ENCODE measurements at regions not wholly inside any gene's neighbourhood (a gene's known extent, or its start where the extent isn't known, plus 50 kb on each side); places are given as distances from the start of the nearest gene placed in this dataset.

DNA sequence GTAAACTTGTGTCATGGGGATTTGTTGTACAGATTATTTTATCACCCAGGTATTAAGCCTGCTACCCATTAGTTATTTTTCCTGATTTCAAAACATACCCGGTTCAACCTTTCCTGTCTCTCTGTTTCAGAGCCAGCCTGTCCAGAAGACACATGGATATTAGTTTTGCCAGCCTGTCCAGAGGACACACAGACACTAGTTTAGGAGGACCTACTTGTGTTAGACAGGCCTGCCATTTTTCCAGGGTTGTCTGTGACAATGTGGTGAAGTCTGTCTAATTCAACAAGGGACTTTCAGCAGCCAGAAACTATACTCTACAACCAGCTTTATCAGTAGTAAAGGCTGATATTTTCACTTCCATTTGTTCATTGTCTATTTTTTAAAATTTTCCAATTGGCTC, 56.1 kb upstream of the DCC start:
- TF ChIP-seq, protein P1, sequence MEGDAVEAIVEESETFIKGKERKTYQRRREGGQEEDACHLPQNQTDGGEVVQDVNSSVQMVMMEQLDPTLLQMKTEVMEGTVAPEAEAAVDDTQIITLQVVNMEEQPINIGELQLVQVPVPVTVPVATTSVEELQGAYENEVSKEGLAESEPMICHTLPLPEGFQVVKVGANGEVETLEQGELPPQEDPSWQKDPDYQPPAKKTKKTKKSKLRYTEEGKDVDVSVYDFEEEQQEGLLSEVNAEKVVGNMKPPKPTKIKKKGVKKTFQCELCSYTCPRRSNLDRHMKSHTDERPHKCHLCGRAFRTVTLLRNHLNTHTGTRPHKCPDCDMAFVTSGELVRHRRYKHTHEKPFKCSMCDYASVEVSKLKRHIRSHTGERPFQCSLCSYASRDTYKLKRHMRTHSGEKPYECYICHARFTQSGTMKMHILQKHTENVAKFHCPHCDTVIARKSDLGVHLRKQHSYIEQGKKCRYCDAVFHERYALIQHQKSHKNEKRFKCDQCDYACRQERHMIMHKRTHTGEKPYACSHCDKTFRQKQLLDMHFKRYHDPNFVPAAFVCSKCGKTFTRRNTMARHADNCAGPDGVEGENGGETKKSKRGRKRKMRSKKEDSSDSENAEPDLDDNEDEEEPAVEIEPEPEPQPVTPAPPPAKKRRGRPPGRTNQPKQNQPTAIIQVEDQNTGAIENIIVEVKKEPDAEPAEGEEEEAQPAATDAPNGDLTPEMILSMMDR (conservative IDR thresholded peaks at IDR 0.05; ENCODE audit: low read depth, low read length), result no peak
- no peak for TF ChIP-seq EZH2 (IDR thresholded peaks at IDR 0.05; ENCODE audit: borderline replicate concordance, low read depth, low read length, poor library complexity, severe bottlenecking)
- CTCF ChIA-PET, result no interaction called here

DNA sequence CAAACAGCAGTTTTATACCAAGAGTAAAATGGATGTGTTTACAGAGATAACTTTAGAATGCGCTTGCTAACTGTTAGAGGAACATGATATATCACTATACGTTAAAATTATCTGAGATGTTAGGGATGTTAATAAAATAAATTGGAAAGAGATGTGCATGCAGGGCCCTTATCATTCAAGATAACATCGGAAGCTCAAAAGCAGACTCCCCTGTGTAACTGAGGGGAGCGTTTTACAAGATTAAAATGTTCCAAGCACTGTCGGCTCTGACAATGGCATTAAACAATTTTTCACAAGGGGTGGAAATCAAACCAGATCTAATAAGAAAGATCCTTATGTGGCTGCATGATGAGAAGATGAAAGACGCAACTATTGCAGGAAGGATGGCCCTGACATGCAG, 53.3 kb upstream of the DCC start:
- H3K4me3 ChIP-seq (ENCODE audit: low read depth, low read length, poor library complexity, severe bottlenecking), result peak overlapping the region; percentile 11
- H3K27ac ChIP-seq (ENCODE audit: low read depth, low read length, poor library complexity, severe bottlenecking), result peak overlapping the region; percentile 74
- H3K4me1 ChIP-seq (ENCODE audit: insufficient read depth, low read length, poor library complexity, severe bottlenecking), result peaks cover 35% of the 10 kb centered on the region
- DNase-seq (ENCODE audit: low spot score), result no peak
- no peaks in the 10 kb centered on the region for H3K27me3 ChIP-seq (replicated peaks; ENCODE audit: insufficient read depth, low read depth, low read length, poor library complexity)
- H3K36me3 ChIP-seq (ENCODE audit: insufficient read depth, low read length, poor library complexity, severe bottlenecking), result no peaks in the 10 kb centered on the region
- POLR2A ChIA-PET (ENCODE audit: low non-redundant PET), result no interaction called here
- CTCF ChIA-PET, result no interaction called here
- TF ChIP-seq EZH2 (IDR thresholded peaks at IDR 0.05; ENCODE audit: borderline replicate concordance, low read depth, low read length, poor library complexity, severe bottlenecking), result no peak
- TF ChIP-seq, protein P1 (conservative IDR thresholded peaks at IDR 0.05; ENCODE audit: low read depth, low read length), result no peak
- no peaks in the 10 kb centered on the region for H3K9me3 ChIP-seq (ENCODE audit: low read depth, low read length, poor library complexity, severe bottlenecking)
- no TSS peak for BruUV-seq (replicated peaks)
- intact Hi-C loops (cut with micrococcal nuclease; ENCODE audit: unreplicated experiment), result loop anchor here (2.0 to 5.0 kb wide), 3 partner anchors 32 to 619 kb away; no protein-coding TSS in a partner anchor

More for the DNA sequence above, 56.1 kb upstream of the DCC start:
- H3K36me3 ChIP-seq (ENCODE audit: insufficient read depth, low read length, poor library complexity, severe bottlenecking), result no peaks in the 10 kb centered on the region
- H3K27ac ChIP-seq (ENCODE audit: low read depth, low read length, poor library complexity, severe bottlenecking), result no peak overlapping the region
- H3K9me3 ChIP-seq (ENCODE audit: low read depth, low read length, poor library complexity, severe bottlenecking), result no peaks in the 10 kb centered on the region
- BruUV-seq (replicated peaks), result no TSS peak
- intact Hi-C loops (cut with micrococcal nuclease; ENCODE audit: unreplicated experiment), result no loop called here
- DNase-seq (ENCODE audit: low spot score), result no peak
- POLR2A ChIA-PET (ENCODE audit: low non-redundant PET), result no interaction called here
- no peaks in the 10 kb centered on the region for H3K27me3 ChIP-seq (replicated peaks; ENCODE audit: insufficient read depth, low read depth, low read length, poor library complexity)
- H3K4me1 ChIP-seq (ENCODE audit: insufficient read depth, low read length, poor library complexity, severe bottlenecking), result peaks cover 31% of the 10 kb centered on the region
- H3K4me3 ChIP-seq (ENCODE audit: low read depth, low read length, poor library complexity, severe bottlenecking), result no peak overlapping the region

DNA sequence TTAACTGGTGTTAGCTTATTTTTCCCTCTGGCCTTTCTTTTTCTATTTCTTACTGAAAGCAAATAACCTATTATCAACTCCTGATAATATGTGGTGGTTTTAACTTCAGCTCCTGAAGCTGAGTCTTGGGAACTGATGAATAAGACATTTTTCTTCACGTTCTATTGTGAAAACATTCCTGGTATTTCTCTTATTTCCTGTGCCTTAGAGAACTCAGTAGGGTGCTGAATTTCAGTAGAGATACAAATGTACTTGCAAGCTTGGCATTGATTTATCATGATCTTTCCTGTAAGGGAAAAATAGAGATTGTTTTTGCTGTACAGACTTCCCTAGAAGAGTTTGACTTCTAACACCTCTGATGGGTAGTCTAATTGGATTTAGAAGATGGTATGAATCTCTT, 52.8 kb upstream of the DCC start:
- intact Hi-C loops (cut with micrococcal nuclease; ENCODE audit: unreplicated experiment), result loop anchor here (2.0 to 5.0 kb wide), 3 partner anchors 32 to 620 kb away; no protein-coding TSS in a partner anchor
- H3K4me3 ChIP-seq (ENCODE audit: low read depth, low read length, poor library complexity, severe bottlenecking), result peak overlapping the region; percentile 11

More for the DNA sequence above, 52.8 kb upstream of the DCC start:
- peak overlapping the region; percentile 74 for H3K27ac ChIP-seq (ENCODE audit: low read depth, low read length, poor library complexity, severe bottlenecking)
- peaks cover 35% of the 10 kb centered on the region for H3K4me1 ChIP-seq (ENCODE audit: insufficient read depth, low read length, poor library complexity, severe bottlenecking)
- no peaks in the 10 kb centered on the region for H3K27me3 ChIP-seq (replicated peaks; ENCODE audit: insufficient read depth, low read depth, low read length, poor library complexity)
- no TSS peak for BruUV-seq (replicated peaks)
- ChIA-PET CTCF (no interaction called here), POLR2A (ENCODE audit: low non-redundant PET) (no interaction called here)
- H3K36me3 ChIP-seq (ENCODE audit: insufficient read depth, low read length, poor library complexity, severe bottlenecking), result no peaks in the 10 kb centered on the region
- peak; percentile 95 for DNase-seq (ENCODE audit: low spot score)
- H3K9me3 ChIP-seq (ENCODE audit: low read depth, low read length, poor library complexity, severe bottlenecking), result no peaks in the 10 kb centered on the region
- TF ChIP-seq, protein P1 (conservative IDR thresholded peaks at IDR 0.05; ENCODE audit: low read depth, low read length), result no peak

Measured in A673 (cell line).